OCI-LY7 (cell line): ENCODE measurements at regions not wholly inside any gene's neighbourhood (a gene's known extent, or its start where the extent isn't known, plus 50 kb on each side); places are given as distances from the start of the nearest gene placed in this dataset.

Experiments used
- BruUV-seq: library from RNA; stranded (reverse); fragments of 400-500 nt; replicated peaks from 2 replicates; lab custom pipeline; 2021; lab: Mats Ljungman, UMichigan
- CTCF ChIA-PET: fragments of 300-600 bp; sonication (Branson Sonifier 250); formaldehyde crosslinking; loops from one replicate; lab custom pipeline; 2022; ENCODE audit warnings: antibody characterized with exemption; ENCODE audit not compliant: unreplicated experiment; lab: Charles Lee
- POLR2A ChIA-PET: fragments of 300-600 bp; sonication (Branson Sonifier 250); formaldehyde crosslinking; loops from one replicate; lab custom pipeline; 2022; ENCODE audit warnings: antibody characterized with exemption; lab: Charles Lee
- DNase-seq: peaks from one replicate; pipeline ENCODE4 v3.0.0-alpha.2; 2015; ENCODE audit warnings: low spot score
- H2AFZ ChIP-seq: fragments of 200-600 bp; sonication (generic), shearing (Covaris generic); 2 replicates; pipeline ENCODE4 v1.6.1; 2014; ENCODE audit warnings: mild to moderate bottlenecking, antibody characterized with exemption, low read length, moderate library complexity
- H3K27ac ChIP-seq: fragments of 200-600 bp; sonication (generic); 2 replicates; pipeline ENCODE4 v1.5.1; 2014; ENCODE audit warnings: mixed run types, low read depth, mild to moderate bottlenecking, moderate library complexity, low read length, inconsistent platforms; ENCODE audit not compliant: poor library complexity, severe bottlenecking
- H3K36me3 ChIP-seq: fragments of 200-600 bp; sonication (generic); 2 replicates; pipeline ENCODE4 v1.6.1; 2014; ENCODE audit warnings: mild to moderate bottlenecking, antibody characterized with exemption, low read length, moderate library complexity, mixed read lengths; ENCODE audit not compliant: insufficient read depth
- H3K4me1 ChIP-seq: fragments of 200-600 bp; sonication (generic); 2 replicates; pipeline ENCODE4 v1.5.1; 2014; ENCODE audit warnings: mild to moderate bottlenecking, low read length; ENCODE audit not compliant: insufficient read depth, poor library complexity, severe bottlenecking
- H3K4me2 ChIP-seq: fragments of 200-600 bp; sonication (generic); 2 replicates; pipeline ENCODE4 v1.6.1; 2014; ENCODE audit warnings: mild to moderate bottlenecking, low read length
- H3K4me3 ChIP-seq: fragments of 200-600 bp; sonication (generic); 2 replicates; pipeline ENCODE4 v1.5.1; 2014; ENCODE audit warnings: mild to moderate bottlenecking, low read depth, low read length; ENCODE audit not compliant: poor library complexity, severe bottlenecking
- H3K79me2 ChIP-seq: fragments of 200-600 bp; sonication (generic); 2 replicates; pipeline ENCODE4 v1.6.1; 2016; ENCODE audit warnings: low read depth, mild to moderate bottlenecking, low read length, moderate library complexity, mixed read lengths; ENCODE audit not compliant: insufficient read depth
- H3K9me2 ChIP-seq: fragments of 200-600 bp; sonication (generic); 2 replicates; pipeline ENCODE4 v1.6.1; 2016; ENCODE audit warnings: mild to moderate bottlenecking, low read length, mixed read lengths; ENCODE audit not compliant: insufficient read depth
- H3K9me3 ChIP-seq: fragments of 200-600 bp; sonication (generic); 2 replicates; pipeline ENCODE4 v1.6.1; 2014; ENCODE audit warnings: mild to moderate bottlenecking, mixed run types, low read length, mixed read lengths
- H4K20me1 ChIP-seq: fragments of 200-600 bp; sonication (generic); 2 replicates; pipeline ENCODE4 v1.6.1; 2014; ENCODE audit warnings: mild to moderate bottlenecking, antibody characterized with exemption, low read length, moderate library complexity, mixed read lengths; ENCODE audit not compliant: insufficient read depth
- EZH2phosphoT487 ChIP-seq: fragments of 200-600 bp; sonication (generic); IDR thresholded peaks from 2 replicates; pipeline ENCODE4 v1.6.1; 2018; ENCODE audit warnings: low read depth, borderline replicate concordance, mild to moderate bottlenecking, mixed run types, antibody characterized with exemption, low read length, moderate library complexity, mixed read lengths
- intact Hi-C: fragments of 100-400 bp; cut with micrococcal nuclease; formaldehyde crosslinking; loops from one replicate; pipeline ENCODE4 v1.10.0; 2022; ENCODE audit not compliant: unreplicated experiment
- TF ChIP-seq, protein P1 (sequence below): fragments of 200-600 bp; sonication (generic); conservative IDR thresholded peaks from 2 replicates; pipeline ENCODE4 v1.5.1; 2014; ENCODE audit warnings: mild to moderate bottlenecking, antibody characterized with exemption, low read length, moderate library complexity, mixed read lengths

GRCh38 chr14:94680862-94681288 lies 68.7 kb downstream of the SERPINA3 start:
- no peaks in the 10 kb centered on the region for H3K9me3 ChIP-seq
- H3K79me2 ChIP-seq = no peaks in the 10 kb centered on the region
- H2AFZ ChIP-seq = no peak overlapping the region
- TF ChIP-seq, protein P1, sequence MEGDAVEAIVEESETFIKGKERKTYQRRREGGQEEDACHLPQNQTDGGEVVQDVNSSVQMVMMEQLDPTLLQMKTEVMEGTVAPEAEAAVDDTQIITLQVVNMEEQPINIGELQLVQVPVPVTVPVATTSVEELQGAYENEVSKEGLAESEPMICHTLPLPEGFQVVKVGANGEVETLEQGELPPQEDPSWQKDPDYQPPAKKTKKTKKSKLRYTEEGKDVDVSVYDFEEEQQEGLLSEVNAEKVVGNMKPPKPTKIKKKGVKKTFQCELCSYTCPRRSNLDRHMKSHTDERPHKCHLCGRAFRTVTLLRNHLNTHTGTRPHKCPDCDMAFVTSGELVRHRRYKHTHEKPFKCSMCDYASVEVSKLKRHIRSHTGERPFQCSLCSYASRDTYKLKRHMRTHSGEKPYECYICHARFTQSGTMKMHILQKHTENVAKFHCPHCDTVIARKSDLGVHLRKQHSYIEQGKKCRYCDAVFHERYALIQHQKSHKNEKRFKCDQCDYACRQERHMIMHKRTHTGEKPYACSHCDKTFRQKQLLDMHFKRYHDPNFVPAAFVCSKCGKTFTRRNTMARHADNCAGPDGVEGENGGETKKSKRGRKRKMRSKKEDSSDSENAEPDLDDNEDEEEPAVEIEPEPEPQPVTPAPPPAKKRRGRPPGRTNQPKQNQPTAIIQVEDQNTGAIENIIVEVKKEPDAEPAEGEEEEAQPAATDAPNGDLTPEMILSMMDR = no peak
- TF ChIP-seq EZH2phosphoT487 = no peak
- H3K36me3 ChIP-seq = no peaks in the 10 kb centered on the region
- H4K20me1 ChIP-seq = no peaks in the 10 kb centered on the region
- ChIA-PET POLR2A (no interaction called here), CTCF (no interaction called here)
- intact Hi-C loops = loop anchor here (10.0 kb wide), 1 partner anchor 754 kb away; no protein-coding TSS in a partner anchor
- H3K9me2 ChIP-seq = no peaks in the 10 kb centered on the region
- H3K4me3 ChIP-seq = no peak overlapping the region
- no peaks in the 10 kb centered on the region for H3K4me1 ChIP-seq
- H3K27ac ChIP-seq = no peak overlapping the region
- H3K4me2 ChIP-seq = no peak overlapping the region
- BruUV-seq = no TSS peak
- DNase-seq = no peak

- Histone ChIP-seq H3K79me2 (no peaks in the 10 kb centered on the region), H3K9me3 (no peaks in the 10 kb centered on the region), H3K27ac (no peak overlapping the region), H4K20me1 (no peaks in the 10 kb centered on the region), H3K4me2 (no peak overlapping the region), H3K36me3 (no peaks in the 10 kb centered on the region), H3K4me1 (no peaks in the 10 kb centered on the region), H2AFZ (no peak overlapping the region), H3K4me3 (no peak overlapping the region), H3K9me2 (no peaks in the 10 kb centered on the region)
- intact Hi-C loops = loop anchor here (10.0 kb wide), 1 partner anchor 755 kb away; no protein-coding TSS in a partner anchor
- CTCF ChIA-PET = no interaction called here
- no peak for DNase-seq
- TF ChIP-seq, protein P1 = no peak
- TF ChIP-seq EZH2phosphoT487 = no peak
- no TSS peak for BruUV-seq
- POLR2A ChIA-PET = no interaction called here
Observed at GRCh38 chr14:94679937-94680861, 68.0 kb downstream of the SERPINA3 start.
